Thyroid gland (tissue), 4 donors: ENCODE measurements at regions not wholly inside any gene's neighbourhood (a gene's known extent, or its start where the extent isn't known, plus 50 kb on each side); places are given as distances from the start of the nearest gene placed in this dataset.

ENCODE experiments used
- CTCF ChIP-seq, 6 experiments: fragments of 200-600 bp in 3 of 6; fragments of 450-650 bp in 3 of 6; sonication (generic) in 3 of 6; IDR thresholded peaks; one replicate each; pipeline ENCODE4 v1.5.1; 2016 to 2019; ENCODE audit warnings: antibody characterized with exemption in 6 of 6, mild to moderate bottlenecking in 2 of 6, inconsistent platforms in 1 of 6, moderate library complexity in 1 of 6
- POLR2A ChIP-seq, 2 donors: fragments of 450-650 bp; IDR thresholded peaks; one replicate each; pipeline ENCODE4 v1.6.1; 2017; ENCODE audit warnings: antibody characterized with exemption in 2 of 2, mild to moderate bottlenecking in 2 of 2, moderate library complexity in 1 of 2

GRCh38 chr13:73201626-73202025, 142.8 kb downstream of the KLF5 start:
- TF ChIP-seq CTCF (IDR thresholded peaks at IDR 0.05), result no peak
- TF ChIP-seq POLR2A (IDR thresholded peaks at IDR 0.05), result no peak
